WTC11 (cell line): ENCODE measurements at regions not wholly inside any gene's neighbourhood (a gene's known extent, or its start where the extent isn't known, plus 50 kb on each side); places are given as distances from the start of the nearest gene placed in this dataset.
"Not testable (repeated sequence)": the region's sequence is repeated elsewhere in the genome, so short reads cannot be mapped to it uniquely, and the experiment has no call there.

Source experiments
- ATAC-seq: fragments of 200-7000 bp; cut with Tn5 transposase; 2 replicates; pipeline ENCODE4 v1.10.0; 2021; ENCODE audit warnings: mild to moderate bottlenecking, moderate library complexity
- CTCF ChIA-PET: fragments of 300-600 bp; sonication (Branson Sonifier 250); formaldehyde crosslinking; loops from one replicate; lab custom pipeline; 2021; ENCODE audit warnings: antibody characterized with exemption; lab: Charles Lee
- POLR2A ChIA-PET: fragments of 350-600 bp; sonication (Branson Sonifier 250); formaldehyde crosslinking; loops from one replicate; lab custom pipeline; 2021; ENCODE audit warnings: antibody characterized with exemption; lab: Charles Lee
- DNase-seq: peaks from one replicate; pipeline ENCODE4 v3.0.0; 2021; ENCODE audit warnings: low spot score
- H3K27ac Mint-ChIP-seq: 2 replicates; pipeline ENCODE4 v1.8.0; 2021; ENCODE audit warnings: mixed read lengths
- H3K27me3 Mint-ChIP-seq: 2 replicates; pipeline ENCODE4 v1.8.0; 2021; ENCODE audit warnings: low read depth, mild to moderate bottlenecking, moderate library complexity, mixed read lengths
- H3K36me3 Mint-ChIP-seq: 2 replicates; pipeline ENCODE4 v1.8.0; 2021; ENCODE audit warnings: mixed read lengths
- H3K4me1 Mint-ChIP-seq: 2 replicates; pipeline ENCODE4 v1.8.0; 2022; ENCODE audit warnings: mixed read lengths
- H3K4me3 Mint-ChIP-seq: 2 replicates; pipeline ENCODE4 v1.8.0; 2021; ENCODE audit warnings: mild to moderate bottlenecking, moderate library complexity, mixed read lengths
- H3K9me3 Mint-ChIP-seq: 2 replicates; pipeline ENCODE4 v1.8.0; 2021; ENCODE audit warnings: mixed read lengths
- AFF4 ChIP-seq: sonication (generic); formaldehyde crosslinking; IDR thresholded peaks from 2 replicates; pipeline ENCODE4 v1.8.1; 2023; ENCODE audit warnings: mild to moderate bottlenecking, missing genetic modification reagents, borderline replicate concordance
- ATF2 ChIP-seq: sonication (generic); formaldehyde crosslinking; IDR thresholded peaks from 2 replicates; pipeline ENCODE4 v1.8.1; 2022; ENCODE audit warnings: low read depth, missing genetic modification reagents, borderline replicate concordance
- E2F1 ChIP-seq: sonication (generic); formaldehyde crosslinking; IDR thresholded peaks from 2 replicates; pipeline ENCODE4 v1.8.0; 2022; ENCODE audit warnings: mild to moderate bottlenecking, missing genetic modification reagents
- E2F4 ChIP-seq: sonication (generic); formaldehyde crosslinking; IDR thresholded peaks from 2 replicates; pipeline ENCODE4 v1.8.1; 2022; ENCODE audit warnings: low read depth, mild to moderate bottlenecking, moderate library complexity, missing genetic modification reagents, borderline replicate concordance
- FOXJ3 ChIP-seq: sonication (generic); formaldehyde crosslinking; IDR thresholded peaks from 2 replicates; pipeline ENCODE4 v1.9.0; 2021; ENCODE audit warnings: missing genetic modification reagents, mild to moderate bottlenecking, borderline replicate concordance
- HMGXB4 ChIP-seq: sonication (generic); formaldehyde crosslinking; IDR thresholded peaks from 2 replicates; pipeline ENCODE4 v1.8.1; 2023; ENCODE audit warnings: mild to moderate bottlenecking, moderate library complexity, missing genetic modification reagents
- IRF2 ChIP-seq: sonication (generic); formaldehyde crosslinking; IDR thresholded peaks from 2 replicates; pipeline ENCODE4 v1.8.0; 2022; ENCODE audit warnings: low read depth, missing genetic modification reagents, borderline replicate concordance
- JUN ChIP-seq: sonication (generic); formaldehyde crosslinking; IDR thresholded peaks from 2 replicates; pipeline ENCODE4 v1.8.0; 2023; ENCODE audit warnings: mild to moderate bottlenecking, missing genetic modification reagents
- KAT7 ChIP-seq: sonication (generic); formaldehyde crosslinking; IDR thresholded peaks from 2 replicates; pipeline ENCODE4 v1.8.1; 2023; ENCODE audit warnings: missing genetic modification reagents, mild to moderate bottlenecking, borderline replicate concordance
- MLX ChIP-seq: sonication (generic); formaldehyde crosslinking; IDR thresholded peaks from 2 replicates; pipeline ENCODE4 v1.8.1; 2023; ENCODE audit warnings: mild to moderate bottlenecking, missing genetic modification reagents, moderate library complexity
- NFATC4 ChIP-seq: fragments of 250-450 bp; sonication (Bioruptor Pico); IDR thresholded peaks from 2 replicates; pipeline ENCODE4 v1.9.0; 2021; ENCODE audit warnings: mild to moderate bottlenecking
- NFE2L1 ChIP-seq: sonication (generic); formaldehyde crosslinking; IDR thresholded peaks from 2 replicates; pipeline ENCODE4 v1.8.1; 2023; ENCODE audit warnings: missing genetic modification reagents
- SMAD4 ChIP-seq: sonication (generic); formaldehyde crosslinking; IDR thresholded peaks from 2 replicates; pipeline ENCODE4 v1.8.0; 2022; ENCODE audit warnings: mild to moderate bottlenecking, missing genetic modification reagents
- SP1 ChIP-seq: sonication (generic); formaldehyde crosslinking; conservative IDR thresholded peaks from 2 replicates; pipeline ENCODE4 v1.8.1; 2022; ENCODE audit warnings: missing genetic modification reagents
- TCF7 ChIP-seq: sonication (generic); formaldehyde crosslinking; IDR thresholded peaks from 2 replicates; pipeline ENCODE4 v1.8.0; 2022; ENCODE audit warnings: mild to moderate bottlenecking, low read depth, missing genetic modification reagents, moderate library complexity
- ZBTB21 ChIP-seq: sonication (generic); formaldehyde crosslinking; IDR thresholded peaks from 2 replicates; pipeline ENCODE4 v1.8.1; 2023; ENCODE audit warnings: mild to moderate bottlenecking, missing genetic modification reagents, borderline replicate concordance
- ZNF396 ChIP-seq: fragments of 250-450 bp; sonication (Bioruptor Pico); IDR thresholded peaks from 2 replicates; pipeline ENCODE4 v1.8.0; 2021; ENCODE audit warnings: mild to moderate bottlenecking, moderate library complexity, borderline replicate concordance
- ZNF425 ChIP-seq: fragments of 250-450 bp; sonication (Bioruptor Pico); conservative IDR thresholded peaks from 2 replicates; pipeline ENCODE4 v1.9.0; 2021; ENCODE audit warnings: mild to moderate bottlenecking

- TF ChIP-seq ATF2 (no peak), AFF4 (no peak)
These were observed 90.3 kb upstream of the IMPG1 start (continued) for GRCh38 chr6:76162811-76163210.

GRCh38 chr6:76157800-76158199 lies 85.3 kb upstream of the IMPG1 start:
- H3K27me3 Mint-ChIP-seq, CTCF ChIA-PET, H3K27ac Mint-ChIP-seq, POLR2A ChIA-PET, ATAC-seq, H3K4me3 Mint-ChIP-seq, H3K4me1 Mint-ChIP-seq, DNase-seq: not testable (repeated sequence)
- Mint-ChIP-seq H3K9me3 (peaks cover 49% of the 10 kb centered on the region), H3K36me3 (peaks cover 21% of the 10 kb centered on the region)

GRCh38 chr6:76135481-76135880 lies 63.0 kb upstream of the IMPG1 start:
- ATAC-seq, result no peak
- H3K27me3 Mint-ChIP-seq, result peaks cover 72% of the 10 kb centered on the region
- no peak for TF ChIP-seq ZNF425 (CRISPR knock-in tag)
- no peak for TF ChIP-seq IRF2
- TF ChIP-seq JUN, result no peak
- TF ChIP-seq ZNF396, result no peak
- TF ChIP-seq, all 79 proteins: peak for 0
- POLR2A ChIA-PET, result no interaction called here
- H3K4me1 Mint-ChIP-seq, result no peaks in the 10 kb centered on the region
- no peaks in the 10 kb centered on the region for H3K36me3 Mint-ChIP-seq
- CTCF ChIA-PET, result no interaction called here
- H3K9me3 Mint-ChIP-seq, result peaks cover 18% of the 10 kb centered on the region
- H3K27ac Mint-ChIP-seq, result no peak overlapping the region
- no peak overlapping the region for H3K4me3 Mint-ChIP-seq
- no peak for DNase-seq

- DNase-seq (no peak), ATAC-seq (no peak)
- ChIA-PET POLR2A (no interaction called here), CTCF (no interaction called here)
- H3K4me3 Mint-ChIP-seq, result no peak overlapping the region
- no peaks in the 10 kb centered on the region for H3K4me1 Mint-ChIP-seq
- H3K9me3 Mint-ChIP-seq, result peaks cover 15% of the 10 kb centered on the region
- H3K36me3 Mint-ChIP-seq, result no peaks in the 10 kb centered on the region
- H3K27ac Mint-ChIP-seq, result no peak overlapping the region
- H3K27me3 Mint-ChIP-seq, result peaks cover 78% of the 10 kb centered on the region
- TF ChIP-seq ZBTB21 (CRISPR knock-in tag) (no peak), SP1 (CRISPR knock-in tag) (no peak), HMGXB4 (CRISPR knock-in tag) (no peak), TCF7 (no peak), E2F1 (CRISPR knock-in tag) (no peak), MLX (CRISPR knock-in tag) (no peak), NFATC4 (CRISPR knock-in tag) (no peak), NFE2L1 (CRISPR knock-in tag) (no peak), E2F4 (CRISPR knock-in tag) (no peak), SMAD4 (CRISPR knock-in tag) (no peak), FOXJ3 (CRISPR knock-in tag) (no peak), KAT7 (CRISPR knock-in tag) (no peak)
These were observed 62.2 kb upstream of the IMPG1 start for GRCh38 chr6:76134651-76135050.
